H1 (cell line): ENCODE measurements at regions not wholly inside any gene's neighbourhood (a gene's known extent, or its start where the extent isn't known, plus 50 kb on each side); places are given as distances from the start of the nearest gene placed in this dataset.

Source experiments
- CTCF ChIP-seq, 3 experiments: IDR thresholded peaks; 1 replicate in 2 of 3; 2 replicates in 1 of 3; pipeline versions ENCODE4 v1.5.1 to v1.6.1; 2011; ENCODE audit warnings: low read length in 3 of 3, mild to moderate bottlenecking in 3 of 3, inconsistent platforms in 2 of 3, low read depth in 1 of 3, moderate library complexity in 1 of 3; ENCODE audit not compliant: insufficient read depth in 1 of 3; ENCODE audit errors: control extremely low read depth in 1 of 3
- KDM5A ChIP-seq: fragments of 200-600 bp; IDR thresholded peaks from 2 replicates; pipeline ENCODE4 v1.7.1; 2012; ENCODE audit warnings: mild to moderate bottlenecking, low read length, inconsistent platforms, mixed read lengths

- TF ChIP-seq CTCF (IDR thresholded peaks at IDR 0.05; ENCODE audit: control extremely low read depth in 1 of 3, insufficient read depth in 1 of 3, low read depth in 1 of 3, low read length in 3 of 3) (no peak), KDM5A (no peak)
These were observed 439.0 kb downstream of the FBXO15 start (continued) for GRCh38 chr18:73708591-73708990.
